DMS53 (cell line): ENCODE measurements at regions not wholly inside any gene's neighbourhood (a gene's known extent, or its start where the extent isn't known, plus 50 kb on each side); places are given as distances from the start of the nearest gene placed in this dataset.

Experiments used
- DNase-seq: peaks from one replicate; lab custom pipeline; 2025; lab: John Stamatoyannopoulos, UW

DNA sequence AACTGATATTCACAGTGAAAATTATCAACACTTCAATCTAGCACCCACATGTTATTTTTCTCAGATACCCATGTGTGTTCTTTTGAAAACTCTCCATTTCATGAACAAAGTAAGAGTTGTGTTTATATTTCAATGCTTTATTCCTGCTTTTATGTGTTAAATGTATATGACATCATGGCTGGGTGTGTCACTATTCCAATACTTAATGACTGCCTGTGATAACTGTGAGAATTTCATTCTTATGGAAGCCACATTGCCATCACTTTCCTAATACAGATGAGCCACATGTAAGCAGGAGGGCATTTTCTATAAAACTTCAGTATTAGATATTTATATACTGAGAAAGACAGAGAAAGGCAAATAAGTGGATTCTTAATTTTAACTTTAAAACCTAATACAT is 100.4 kb upstream of the FIGN start:
- DNase-seq, result no peak

DNA sequence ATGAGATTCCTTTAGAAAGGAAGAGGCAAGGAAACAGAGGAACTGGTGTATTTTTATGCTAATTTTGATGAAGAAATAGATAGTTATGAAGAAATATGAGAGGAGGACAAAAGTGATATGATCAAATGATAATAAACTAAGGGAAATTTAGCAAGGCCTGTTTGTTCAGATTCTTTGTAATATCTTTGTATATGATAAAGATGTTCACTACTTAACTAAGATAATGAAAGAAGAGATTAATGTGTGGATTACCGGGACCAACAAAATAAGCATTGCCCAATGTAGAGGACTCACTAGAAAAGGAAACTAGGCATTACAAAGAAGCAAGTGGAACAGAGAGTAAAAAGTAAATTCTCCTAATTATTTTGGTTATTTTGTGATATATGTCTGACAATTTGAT is 99.0 kb upstream of the FIGN start:
- DNase-seq, result no peak

DNA sequence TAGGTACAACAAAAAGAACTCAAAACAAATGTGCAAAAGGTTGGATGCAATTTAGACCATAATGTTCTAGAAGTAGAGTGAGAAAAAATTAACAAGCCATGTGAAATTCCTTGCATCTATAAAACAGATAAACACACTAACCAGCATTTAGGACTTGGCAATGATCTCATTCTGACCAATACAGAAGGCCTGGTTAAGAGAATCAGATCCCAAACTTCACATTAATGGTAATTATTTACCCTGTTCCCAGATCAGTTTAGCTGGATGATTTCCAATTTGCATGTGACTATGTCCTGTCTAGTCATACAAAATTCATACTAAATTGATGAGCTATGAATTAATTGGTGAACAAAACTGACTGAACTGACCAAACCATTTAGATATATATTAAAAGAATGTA is 98.4 kb upstream of the FIGN start:
- DNase-seq, result no peak

DNA sequence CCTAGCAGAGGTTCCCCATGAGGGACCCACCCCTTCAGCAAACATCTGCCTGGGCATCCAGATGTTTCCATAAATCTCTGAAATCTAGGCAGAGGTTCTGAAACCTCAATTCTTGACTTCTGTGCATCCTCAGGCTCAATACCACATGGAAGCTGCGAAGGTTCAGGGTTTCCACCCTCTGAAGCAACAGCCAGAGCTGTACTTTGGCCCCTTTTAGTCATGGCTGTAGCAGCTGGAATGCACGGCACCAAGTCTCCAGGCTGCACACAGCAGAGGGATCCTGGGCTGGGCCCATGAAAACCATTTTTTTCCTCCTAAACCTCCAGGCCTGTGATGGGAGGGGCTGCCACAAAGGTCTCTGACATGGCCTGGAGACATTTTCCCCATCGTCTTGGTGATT is 93.0 kb upstream of the FIGN start:
- no peak for DNase-seq

DNA sequence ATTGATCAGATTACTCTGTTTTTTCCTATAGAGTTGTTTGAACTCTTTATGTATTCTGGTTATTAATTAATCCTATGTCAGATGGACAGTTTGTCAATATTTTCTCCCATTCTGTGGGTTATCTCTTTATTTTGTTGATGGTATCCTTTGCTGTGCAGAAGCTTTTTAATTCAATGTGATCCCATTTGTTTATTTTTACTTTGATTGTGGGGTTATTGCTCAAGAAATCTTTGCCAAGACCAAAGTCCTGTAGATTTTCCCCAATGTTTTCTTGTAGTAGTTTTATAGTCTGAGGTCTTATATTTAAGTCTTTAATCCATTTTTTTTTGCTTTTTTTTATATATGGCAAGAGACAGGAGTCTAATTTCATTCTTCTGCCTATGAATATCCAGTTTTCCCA is 86.2 kb upstream of the FIGN start:
- DNase-seq, result no peak

DNA sequence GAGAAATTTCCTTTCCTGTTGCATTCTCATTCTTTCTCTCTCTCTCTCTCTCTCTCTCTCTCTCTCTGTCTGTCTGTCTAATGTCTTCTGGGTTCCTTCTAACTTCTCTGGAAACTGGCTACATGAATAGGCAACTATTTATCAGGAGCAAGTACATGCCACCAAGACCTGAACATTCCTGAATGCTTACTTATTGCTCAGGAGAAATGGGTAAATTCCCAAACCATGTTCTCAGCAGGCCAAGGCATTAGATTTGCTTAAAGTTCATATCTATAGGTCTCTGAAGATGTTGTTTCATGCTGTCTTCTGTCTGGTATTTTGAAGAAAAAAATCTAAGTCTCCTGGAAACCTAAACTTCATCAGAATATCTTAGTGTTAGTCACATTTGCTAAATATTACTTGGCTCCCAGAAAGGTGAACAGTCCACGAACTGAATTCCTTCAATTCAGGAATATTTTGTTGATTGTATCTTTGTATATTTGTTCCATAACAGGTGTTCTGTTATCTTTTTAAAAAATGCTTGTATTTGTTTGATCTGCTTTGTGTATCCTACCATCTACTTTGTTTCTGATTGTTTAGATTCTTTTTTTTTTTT is 77.2 kb upstream of the FIGN start:
- no peak for DNase-seq

DNA sequence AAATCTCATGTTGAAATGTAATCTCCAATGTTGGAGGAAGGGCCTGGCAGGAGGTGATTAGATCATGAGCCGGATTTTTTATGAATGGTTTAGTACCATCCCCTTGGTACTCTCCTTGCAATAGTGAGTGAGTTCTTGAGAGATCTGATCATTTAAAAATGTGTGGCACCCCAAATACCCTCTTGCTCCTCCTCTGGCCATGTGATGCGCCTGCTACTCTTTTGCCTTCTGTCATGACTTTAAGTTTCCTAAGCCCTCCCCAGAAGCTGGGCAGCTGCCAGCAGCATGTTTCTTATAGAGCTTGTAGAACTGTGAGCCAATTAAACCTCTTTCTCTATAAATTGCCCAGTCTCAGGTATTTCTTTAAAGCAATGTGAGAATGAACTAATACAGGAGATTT is 72.6 kb upstream of the FIGN start:
- DNase-seq, result no peak

DNA sequence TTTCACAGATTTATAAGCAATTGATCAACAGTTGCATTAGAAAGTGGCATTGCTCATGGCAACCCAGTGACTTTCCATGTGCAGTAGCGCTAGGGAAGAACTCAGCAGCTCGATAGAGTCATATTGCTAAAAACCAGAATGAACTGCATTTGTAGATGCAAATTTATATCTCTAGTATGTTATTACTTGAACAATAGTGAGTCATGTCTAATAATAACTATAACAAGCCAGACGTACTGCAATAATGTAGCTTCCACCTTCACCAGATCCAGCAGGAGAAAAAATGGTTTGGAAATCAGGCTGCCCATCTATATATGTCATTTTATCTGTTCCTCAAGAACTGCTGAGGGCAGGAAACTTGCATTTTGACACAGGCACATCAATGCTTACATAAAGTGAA is 66.5 kb upstream of the FIGN start:
- DNase-seq, result no peak

DNA sequence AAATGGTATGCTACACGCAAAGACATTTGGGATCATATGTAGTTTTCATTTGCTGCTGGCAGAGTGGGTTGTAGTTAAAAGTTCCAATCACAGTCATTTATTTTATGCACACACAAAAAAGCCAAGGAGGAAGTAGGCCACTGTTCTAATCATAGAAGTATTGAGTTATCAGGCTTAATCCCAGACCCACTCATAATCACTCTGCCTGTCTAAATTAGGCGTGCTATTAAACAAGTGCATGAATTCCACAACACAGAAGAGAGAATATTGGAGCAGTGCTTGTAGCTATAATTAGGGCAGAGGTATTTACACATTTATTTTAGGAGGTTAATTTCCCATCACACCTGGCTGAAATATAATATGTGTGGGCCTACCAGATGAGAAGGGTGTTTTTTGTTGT is 65.7 kb upstream of the FIGN start:
- DNase-seq, result no peak

DNA sequence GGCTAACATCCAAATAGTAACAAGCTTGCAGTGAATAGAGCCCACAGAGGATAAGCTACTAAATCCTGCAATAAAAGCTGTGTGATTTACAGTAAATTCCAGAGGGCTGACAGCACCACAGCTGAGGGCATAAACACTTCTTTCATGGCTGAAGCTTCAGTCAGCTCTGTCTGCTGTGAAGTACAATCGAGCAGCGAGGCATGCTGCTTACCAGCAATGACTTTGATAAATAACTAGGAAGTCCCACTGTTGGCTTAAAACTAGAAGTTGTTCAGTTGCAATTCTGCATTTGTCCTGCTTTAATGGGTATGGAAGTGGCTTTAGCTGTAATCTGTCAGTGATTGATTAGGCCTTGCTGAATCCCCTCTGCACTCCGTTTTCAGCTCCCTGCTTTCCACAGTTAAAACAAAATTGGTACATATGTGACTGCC is 65.2 kb upstream of the FIGN start:
- DNase-seq, result no peak

DNA sequence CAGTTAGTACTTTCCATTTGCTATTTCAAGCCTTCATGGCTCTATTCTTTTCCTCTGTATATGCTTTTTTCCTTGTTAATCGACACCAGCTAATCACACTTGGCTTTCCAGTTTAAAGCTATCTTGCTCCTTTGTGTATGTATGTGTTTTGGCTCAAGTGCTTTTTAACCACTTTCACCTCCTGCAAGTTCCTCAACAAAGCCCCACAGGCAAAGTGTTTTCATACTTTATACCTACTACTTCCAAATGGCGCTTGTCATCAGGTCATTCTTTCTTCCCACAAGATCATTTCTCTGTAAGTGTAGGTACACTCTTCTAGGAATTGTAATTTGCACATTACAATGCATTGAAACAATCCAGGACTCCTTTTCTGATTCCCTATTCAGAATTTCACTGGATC is 64.0 kb upstream of the FIGN start:
- no peak for DNase-seq

DNA sequence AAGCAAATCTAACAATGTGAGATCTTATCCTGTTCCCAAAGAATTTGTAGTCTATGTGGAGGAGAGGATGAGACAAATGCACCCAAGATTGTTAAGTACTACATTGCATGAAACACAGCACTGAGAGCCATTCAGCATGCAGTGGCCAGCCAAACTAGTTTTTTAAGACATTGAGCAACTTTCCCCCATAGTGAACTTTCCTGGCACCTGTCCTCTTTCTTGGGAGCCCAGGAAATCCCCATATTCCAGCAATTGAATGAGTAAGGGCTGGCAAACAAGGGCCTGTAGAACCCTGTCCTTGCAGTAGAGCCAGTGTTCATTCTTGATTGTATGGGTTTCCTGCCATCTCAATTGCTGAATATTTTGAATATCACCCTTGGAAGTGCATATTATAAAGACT is 58.8 kb upstream of the FIGN start:
- DNase-seq, result no peak
